ENCODE measurements at regions not wholly inside any gene's neighbourhood (a gene's known extent, or its start where the extent isn't known, plus 50 kb on each side); places are given as distances from the start of the nearest gene placed in this dataset.
"Not testable (repeated sequence)": the region's sequence is repeated elsewhere in the genome, so short reads cannot be mapped to it uniquely, and the experiment has no call there.

DNA sequence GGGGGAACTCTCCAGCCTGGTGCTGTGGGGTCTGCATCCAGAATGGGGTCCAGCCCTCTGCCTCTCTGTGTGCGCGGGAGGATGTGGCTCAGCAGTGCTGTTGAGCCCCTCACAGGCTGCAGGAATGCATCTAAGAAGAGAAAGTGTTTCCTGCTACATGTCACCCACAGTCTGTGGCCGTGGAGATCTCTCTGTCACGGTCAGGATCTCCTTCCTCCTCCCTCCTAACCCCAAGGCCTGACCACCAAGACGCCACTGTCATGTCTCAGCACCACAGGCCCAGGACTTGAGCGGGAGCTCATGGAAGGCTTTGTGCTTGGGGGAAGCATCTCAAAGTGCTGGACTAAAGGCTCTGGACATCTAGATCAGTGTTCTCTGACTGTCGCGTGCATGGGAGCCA is 90.1 kb downstream of the SREK1 start:
- no peak for DNase-seq

GRCh38 chr5:66238435-66238834 is 94.3 kb downstream of the SREK1 start:
- no peak for DNase-seq

DNA sequence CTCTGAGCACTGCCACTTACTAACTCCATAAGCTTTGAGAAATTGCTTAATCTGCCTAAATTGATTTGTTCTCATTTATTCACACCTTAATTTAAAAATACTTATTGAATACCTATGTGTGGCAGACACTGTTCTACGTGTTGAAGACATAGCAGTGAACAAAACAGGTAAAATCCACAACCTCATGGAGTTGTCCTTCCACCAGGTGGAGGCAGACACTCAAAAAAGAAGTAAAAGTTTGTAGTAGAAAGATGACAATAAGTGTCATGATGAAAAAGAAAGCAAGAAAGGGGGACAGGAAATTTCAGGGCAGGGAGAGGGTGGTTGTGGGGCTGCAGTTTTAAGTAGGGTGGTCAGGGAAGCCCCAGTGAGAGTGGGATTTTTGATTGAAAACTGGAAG is 94.9 kb downstream of the SREK1 start:
- DNase-seq = no peak

GRCh38 chr5:66241136-66241825 is 97.2 kb downstream of the SREK1 start:
- no peak for DNase-seq

GRCh38 chr5:66242050-66242715 is 98.1 kb downstream of the SREK1 start:
- DNase-seq = no peak

DNA sequence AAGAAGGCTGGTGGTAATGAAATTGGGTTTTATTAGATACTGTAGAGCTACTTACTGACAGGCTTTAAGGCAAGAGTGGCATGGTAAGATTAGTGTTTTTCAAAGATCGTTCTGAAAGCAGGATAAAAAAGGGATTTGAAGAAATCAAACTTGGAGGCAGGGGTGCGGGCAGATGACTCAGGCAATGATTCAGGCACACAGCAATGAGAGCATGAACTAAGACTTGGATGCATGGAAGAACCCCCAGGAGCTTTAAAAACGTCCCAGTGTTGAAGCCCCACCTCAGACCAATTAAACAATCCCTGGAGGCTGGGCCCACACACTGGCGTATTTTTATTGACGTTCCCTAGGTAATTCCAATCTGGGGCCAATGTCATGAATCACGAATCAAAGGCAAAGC is 102.5 kb downstream of the SREK1 start:
- DNase-seq = no peak

DNA sequence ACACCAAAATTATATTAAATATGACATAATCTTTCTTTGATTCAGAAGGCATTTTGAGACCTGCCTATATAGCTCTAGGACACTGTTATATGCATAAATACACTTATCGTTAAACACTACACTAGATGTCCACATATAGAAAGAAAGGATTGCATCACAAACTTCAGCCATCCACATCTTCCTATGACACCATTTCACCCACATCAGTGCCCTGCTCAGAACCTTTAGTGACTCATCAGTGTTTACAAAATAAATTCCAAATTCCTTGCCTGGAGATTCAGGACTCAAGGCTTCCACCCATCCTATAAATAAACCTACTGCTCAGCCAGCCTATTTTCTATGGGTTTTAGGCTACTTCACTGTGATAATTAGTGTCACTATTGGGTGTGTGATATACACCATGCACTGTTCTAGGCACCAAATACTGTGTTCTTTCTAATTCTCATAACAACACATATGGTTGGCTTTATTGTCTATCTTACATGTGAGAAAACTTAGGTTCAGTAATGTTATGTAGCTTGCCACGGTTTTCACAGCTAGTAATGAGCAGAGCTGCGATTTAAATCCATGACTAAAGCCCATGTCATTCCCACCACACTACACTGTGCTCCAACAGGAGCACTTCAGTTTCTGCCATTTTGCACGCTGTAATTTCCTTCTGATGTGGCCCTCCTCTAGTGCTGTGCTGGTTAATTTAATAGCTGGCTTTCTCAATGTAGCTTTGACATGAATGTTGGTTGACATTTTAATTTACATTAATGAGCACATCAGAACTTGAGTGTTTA is 103.3 kb downstream of the SREK1 start:
- DNase-seq = no peak

DNA sequence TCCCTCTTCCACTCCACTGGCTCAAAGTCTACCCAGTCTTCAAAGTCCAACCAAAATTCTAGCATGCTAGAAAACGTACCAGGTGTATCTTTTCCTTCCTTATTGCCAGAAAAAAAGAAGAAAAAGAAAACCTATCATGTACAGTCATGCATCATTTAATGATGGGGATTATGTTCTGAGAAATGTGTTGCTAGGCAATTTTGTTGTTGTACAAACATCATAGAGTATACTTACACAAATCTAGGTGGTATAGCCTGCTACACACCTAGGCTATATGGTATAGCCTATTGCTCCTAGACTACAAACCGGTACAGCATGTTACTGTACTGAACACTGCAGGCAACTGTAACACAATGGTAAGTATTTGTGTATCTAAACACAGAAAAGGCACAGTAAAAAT is 104.8 kb downstream of the SREK1 start:
- no peak for DNase-seq

- DNase-seq = no peak
Measured at GRCh38 chr5:66249920-66250319, 105.8 kb downstream of the SREK1 start.

- DNase-seq = no peak
Measured at GRCh38 chr5:66252849-66253248, 108.7 kb downstream of the SREK1 start.

DNA sequence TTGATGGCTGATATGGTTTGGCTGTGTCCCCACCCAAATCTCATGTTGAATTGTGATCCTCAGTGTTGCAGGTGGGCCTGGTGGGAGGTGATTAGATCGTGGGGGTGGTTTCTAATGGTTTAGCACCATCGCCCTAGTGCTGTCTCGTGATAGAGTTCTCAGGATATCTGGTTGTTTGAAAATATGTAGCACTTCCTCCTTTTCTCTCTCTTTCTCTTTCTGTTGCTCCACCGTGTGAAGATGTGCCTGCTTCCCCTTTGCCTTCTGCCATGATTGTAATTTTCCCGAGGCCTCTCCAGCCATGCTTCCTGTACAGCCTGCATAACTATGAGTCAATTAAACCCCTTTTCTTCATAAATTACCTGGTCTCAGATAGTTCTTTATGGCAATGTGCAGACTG is 111.6 kb downstream of the SREK1 start:
- no peak for DNase-seq

DNA sequence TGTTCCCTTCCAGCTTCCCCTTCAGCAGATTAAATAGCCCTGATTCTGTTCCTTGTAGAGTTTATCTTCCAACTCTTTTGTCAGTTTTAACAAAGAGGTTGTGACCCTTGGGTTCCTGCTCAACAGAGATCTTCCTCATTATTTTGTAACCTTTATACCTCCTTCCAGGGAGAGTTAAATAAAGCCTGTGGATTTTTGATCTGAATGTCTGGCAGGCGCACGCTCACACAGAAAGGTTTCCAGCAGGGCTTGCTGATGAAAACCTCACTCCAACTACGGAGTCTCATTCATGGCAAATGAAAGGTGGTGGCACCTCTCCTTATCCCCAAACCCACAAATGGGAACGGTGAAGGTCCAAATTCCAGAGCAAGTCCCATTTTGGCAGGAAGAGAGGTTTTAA is 129.0 kb downstream of the SREK1 start:
- DNase-seq = no peak

DNA sequence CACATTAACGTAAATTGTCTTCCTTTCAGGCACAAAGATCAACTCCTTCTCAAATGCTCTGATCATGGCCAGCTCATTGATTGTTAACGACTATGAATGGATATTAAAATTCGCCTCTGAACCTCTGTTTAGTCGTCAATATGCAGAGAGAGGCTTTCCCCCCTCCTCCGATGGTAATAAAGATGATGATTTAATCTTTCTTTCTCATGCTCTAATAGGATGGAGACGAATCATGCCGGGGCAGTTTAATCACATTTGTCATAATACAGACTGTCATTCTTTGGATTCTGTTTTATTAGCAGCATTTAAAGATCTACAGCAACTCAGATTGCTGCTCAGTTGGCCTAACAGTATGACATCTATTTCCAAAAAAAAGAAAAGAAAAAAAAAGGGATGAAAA is 132.9 kb downstream of the SREK1 start:
- DNase-seq = no peak

GRCh38 chr5:66277981-66278380 is 133.9 kb downstream of the SREK1 start:
- no peak for DNase-seq

DNA sequence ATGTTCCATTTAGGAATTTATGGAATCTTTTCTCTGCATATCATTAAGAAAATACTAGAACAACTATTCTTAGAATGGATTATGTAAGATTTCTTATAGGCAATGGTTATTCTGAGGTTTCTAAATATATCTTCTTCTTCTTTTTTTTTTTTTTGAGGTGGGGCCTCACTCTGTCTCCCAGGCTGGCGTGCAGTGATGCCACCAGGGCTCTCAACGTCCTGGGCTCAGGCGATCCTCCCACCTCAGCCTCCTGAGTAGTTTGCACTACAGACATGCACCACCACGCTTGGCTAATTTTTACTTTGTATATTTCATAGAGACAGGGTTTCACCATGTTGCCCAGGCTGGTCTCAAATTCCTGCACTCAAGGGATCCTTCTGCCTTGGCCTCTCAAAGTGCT is 137.2 kb downstream of the SREK1 start:
- DNase-seq = no peak

DNA sequence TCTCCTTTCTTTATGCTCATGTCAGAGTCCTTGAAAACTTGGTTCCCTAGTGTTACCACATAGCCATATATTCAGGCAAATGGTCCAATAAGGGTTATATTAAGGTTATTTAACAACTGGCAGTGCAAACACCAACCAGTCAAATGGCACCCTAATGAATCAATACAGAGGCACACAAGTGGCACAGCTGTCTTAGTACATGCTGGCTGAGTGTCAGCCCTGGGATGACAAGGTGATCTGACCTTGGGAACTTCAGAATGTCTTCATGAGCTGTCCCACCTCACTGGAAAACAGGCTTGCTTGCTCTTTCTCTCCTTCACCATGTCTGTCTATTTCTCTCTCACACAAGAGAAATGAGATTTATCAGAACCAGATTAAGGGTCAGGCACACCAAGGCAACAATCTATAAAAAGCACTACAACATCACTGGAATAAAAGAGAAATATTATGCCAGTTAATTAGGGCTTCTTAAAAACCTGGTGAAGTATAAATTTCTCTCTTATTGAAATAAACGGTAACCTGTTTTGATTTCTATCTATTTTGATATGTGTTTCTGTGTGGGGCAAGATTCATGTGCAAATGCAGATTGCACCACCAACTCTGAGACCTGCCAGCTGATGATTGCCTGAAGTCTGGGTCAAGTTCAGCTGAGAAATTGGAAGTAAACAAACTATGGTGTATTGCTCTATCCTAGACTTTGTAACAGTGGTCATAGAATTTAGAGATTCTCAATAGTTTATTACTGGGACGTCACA is 140.7 kb downstream of the SREK1 start:
- DNase-seq = no peak

- no peak for DNase-seq
Measured at GRCh38 chr5:66285343-66285922, 141.3 kb downstream of the SREK1 start.

DNA sequence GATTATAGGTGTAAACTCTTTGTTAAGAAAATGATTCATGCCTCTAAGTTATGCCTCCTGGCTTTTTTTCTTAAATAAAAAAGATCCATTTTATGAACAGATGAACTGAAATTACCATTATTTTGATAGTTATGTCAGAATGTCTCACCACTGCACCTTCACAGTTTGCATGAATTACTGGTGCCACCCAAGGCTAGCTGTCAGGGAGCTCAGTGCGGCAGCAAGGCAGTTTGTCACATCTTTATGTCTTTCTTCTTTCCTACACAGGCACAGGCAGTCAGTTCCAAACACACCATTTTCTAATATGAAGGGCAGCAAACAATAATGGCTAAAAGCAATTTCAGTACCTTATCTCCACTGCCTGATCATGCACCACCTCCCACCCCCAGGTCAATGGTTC is 147.7 kb downstream of the SREK1 start:
- no peak for DNase-seq

DNA sequence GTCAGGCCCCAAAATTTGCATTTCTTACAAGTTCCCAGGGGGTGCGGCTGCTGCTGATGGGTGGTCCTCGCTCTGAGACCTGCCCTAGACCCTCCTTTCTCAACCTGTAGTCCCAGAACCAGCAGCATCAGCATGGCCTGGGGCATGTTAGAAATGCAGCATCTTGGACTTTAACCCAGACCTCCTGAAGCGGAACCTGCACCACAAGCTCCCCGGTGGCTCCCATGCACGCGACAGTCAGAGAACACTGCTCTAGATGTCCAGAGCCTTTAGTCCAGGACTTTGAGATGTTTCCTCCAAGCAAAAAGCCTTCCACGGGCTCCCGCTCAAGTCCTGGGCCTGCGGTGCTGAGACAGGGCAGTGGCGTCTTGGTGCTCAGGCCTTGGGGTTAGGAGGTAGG is 149.8 kb downstream of the SREK1 start:
- DNase-seq = not testable (repeated sequence)

GRCh38 chr5:66299463-66299862 is 155.4 kb downstream of the SREK1 start:
- no peak for DNase-seq

DNA sequence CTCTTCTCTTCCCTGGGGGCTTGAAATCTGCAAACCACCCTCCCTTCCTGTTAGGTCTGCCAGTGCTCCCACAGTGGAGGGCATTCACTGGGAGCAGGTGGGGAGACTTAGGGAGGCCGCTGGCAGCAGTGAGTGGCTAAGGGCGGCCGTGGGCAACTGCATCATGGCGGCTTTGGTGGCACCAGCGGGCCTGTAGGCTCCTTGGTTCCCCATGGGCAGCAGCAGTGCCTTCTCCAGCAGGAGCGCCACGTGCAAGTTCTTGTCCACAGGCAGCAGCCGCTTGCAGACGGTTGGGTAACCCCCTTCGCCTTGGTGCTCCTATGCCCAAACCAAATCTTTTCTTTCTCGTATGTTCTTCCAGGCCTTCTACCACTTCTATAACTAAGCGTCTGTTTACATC is 158.2 kb downstream of the SREK1 start:
- DNase-seq = no peak

- DNase-seq = peak; percentile 52
Measured at GRCh38 chr5:66306105-66306843, 162.2 kb downstream of the SREK1 start.
